HCT116 (cell line): ENCODE measurements at regions not wholly inside any gene's neighbourhood (a gene's known extent, or its start where the extent isn't known, plus 50 kb on each side); places are given as distances from the start of the nearest gene placed in this dataset.

Experiments used
- ATAC-seq: fragments of 200-7000 bp; cut with Tn5 transposase; 2 replicates; pipeline ENCODE4 v1.9.1; 2020; ENCODE audit warnings: mild to moderate bottlenecking, moderate library complexity
- BruUV-seq: library from RNA; stranded (reverse); fragments of 400-500 nt; replicated peaks from 2 replicates; lab custom pipeline; 2021; lab: Mats Ljungman, UMichigan
- CTCF ChIA-PET: fragments of 300-600 bp; sonication (Branson Sonifier 250); formaldehyde crosslinking; loops from one replicate; lab custom pipeline; 2021; ENCODE audit warnings: antibody characterized with exemption; lab: Charles Lee
- POLR2A ChIA-PET: fragments of 300-600, 350-600 bp; sonication (Branson Sonifier 250); formaldehyde crosslinking; loops from one replicate; lab custom pipeline; 2021; ENCODE audit warnings: antibody characterized with exemption; lab: Charles Lee
- RAD21 ChIA-PET, 2 experiments: fragments of 300-600 bp; sonication (Branson Sonifier 250); formaldehyde crosslinking; loops; one replicate each; lab custom pipeline; 2023; ENCODE audit warnings: low total read pairs in 2 of 2; ENCODE audit not compliant: uncharacterized antibody in 2 of 2, unreplicated experiment in 2 of 2, low non-redundant PET in 1 of 2; lab: Charles Lee
- DNase-seq: peaks from one replicate; pipeline ENCODE4 v3.0.0-alpha.2; 2010; ENCODE audit warnings: low read depth, low spot score
- H2AFZ ChIP-seq: fragments of 200-600 bp; shearing (Covaris generic), sonication (generic); 2 replicates; pipeline ENCODE4 v1.6.1; 2017; ENCODE audit warnings: low read depth, mixed run types, mixed read lengths, antibody characterized with exemption, low read length; ENCODE audit not compliant: poor library complexity, severe bottlenecking
- H3K27ac ChIP-seq: 2 replicates; pipeline ENCODE4 v1.5.1; 2012; ENCODE audit warnings: low read depth, low read length
- H3K27me3 ChIP-seq: fragments of 200-600 bp; sonication (generic); 2 replicates; pipeline ENCODE4 v1.6.1; 2016; ENCODE audit warnings: mixed run types, low read length, mixed read lengths; ENCODE audit not compliant: insufficient read depth
- H3K36me3 ChIP-seq, 2 experiments: fragments of 200-500 bp in 1 of 2; fragments of 200-600 bp in 1 of 2; sonication (Bioruptor generic) in 1 of 2; sonication (generic) in 1 of 2; 2 replicates each; pipeline versions ENCODE4 v1.5.1 to v1.6.1; 2014 to 2016; ENCODE audit warnings: low read length in 2 of 2, inconsistent platforms in 1 of 2, mixed read lengths in 1 of 2, mixed run types in 1 of 2; ENCODE audit not compliant: insufficient read depth in 2 of 2, control insufficient read depth in 1 of 2
- H3K4me1 ChIP-seq, 2 experiments: fragments of 200-600 bp in 1 of 2; sonication (generic) in 1 of 2; 2 replicates each; pipeline versions ENCODE4 v1.5.1 to v1.6.1; 2012 to 2017; ENCODE audit warnings: low read length in 2 of 2, inconsistent platforms in 1 of 2, mild to moderate bottlenecking in 1 of 2, mixed read lengths in 1 of 2, mixed run types in 1 of 2, moderate library complexity in 1 of 2; ENCODE audit not compliant: insufficient read depth in 2 of 2, control insufficient read depth in 1 of 2
- H3K4me2 ChIP-seq: fragments of 200-600 bp; sonication (generic); 2 replicates; pipeline ENCODE4 v1.6.1; 2017; ENCODE audit warnings: mixed run types, low read length, mixed read lengths
- H3K4me3 ChIP-seq, 2 experiments: fragments of 200-600 bp in 1 of 2; sonication (generic) in 1 of 2; replicated peaks in 1 of 2; 2 replicates each; pipeline ENCODE4 v1.5.1; 2011 to 2016; ENCODE audit warnings: low read length in 2 of 2, control low read depth in 1 of 2, low read depth in 1 of 2, mild to moderate bottlenecking in 1 of 2, mixed read lengths in 1 of 2, mixed run types in 1 of 2
- H3K79me2 ChIP-seq: fragments of 200-600 bp; sonication (generic); 2 replicates; pipeline ENCODE4 v1.6.1; 2017; ENCODE audit warnings: mild to moderate bottlenecking, mixed run types, low read length, moderate library complexity, mixed read lengths; ENCODE audit not compliant: insufficient read depth
- H3K9ac ChIP-seq: fragments of 200-600 bp; sonication (generic); 2 replicates; pipeline ENCODE4 v1.6.1; 2016; ENCODE audit warnings: low read length, mixed read lengths
- H3K9me2 ChIP-seq: fragments of 200-600 bp; sonication (generic), shearing (Covaris generic); 2 replicates; pipeline ENCODE4 v1.6.1; 2017; ENCODE audit warnings: mixed run types, mild to moderate bottlenecking, moderate library complexity; ENCODE audit not compliant: insufficient read depth
- H3K9me3 ChIP-seq, 2 experiments: fragments of 200-500 bp in 1 of 2; fragments of 200-600 bp in 1 of 2; sonication (Bioruptor generic) in 1 of 2; sonication (generic) in 1 of 2; 2 replicates each; pipeline ENCODE4 v1.6.1; 2014 to 2017; ENCODE audit warnings: low read length in 2 of 2, mixed read lengths in 2 of 2, inconsistent platforms in 1 of 2, low read depth in 1 of 2, mild to moderate bottlenecking in 1 of 2, mixed run types in 1 of 2, moderate library complexity in 1 of 2; ENCODE audit not compliant: control insufficient read depth in 1 of 2, insufficient read depth in 1 of 2
- H4K20me1 ChIP-seq: fragments of 200-600 bp; sonication (generic), shearing (Covaris generic); 2 replicates; pipeline ENCODE4 v1.6.1; 2017; ENCODE audit warnings: mixed run types, mild to moderate bottlenecking, moderate library complexity; ENCODE audit not compliant: insufficient read depth
- EGR1 ChIP-seq: IDR thresholded peaks from 2 replicates; pipeline ENCODE4 v1.6.1; 2012; ENCODE audit warnings: low read depth
- ELF1 ChIP-seq: IDR thresholded peaks from 2 replicates; pipeline ENCODE4 v1.6.1; 2012; ENCODE audit warnings: low read depth, borderline replicate concordance
- EZH2 ChIP-seq: fragments of 200-600 bp; sonication (generic); IDR thresholded peaks from 2 replicates; pipeline ENCODE4 v1.6.1; 2017; ENCODE audit warnings: antibody characterized with exemption, mixed run types
- EZH2phosphoT487 ChIP-seq: fragments of 200-600 bp; IDR thresholded peaks from 2 replicates; pipeline ENCODE4 v1.6.1; 2018; ENCODE audit warnings: antibody characterized with exemption, borderline replicate concordance
- FOSL1 ChIP-seq: IDR thresholded peaks from 2 replicates; pipeline ENCODE4 v1.6.1; 2012; ENCODE audit warnings: low read depth
- JUND ChIP-seq: IDR thresholded peaks from 2 replicates; pipeline ENCODE4 v1.6.1; 2012
- POLR2A ChIP-seq: IDR thresholded peaks from 2 replicates; pipeline ENCODE4 v1.7.0; 2011; ENCODE audit warnings: borderline replicate concordance; ENCODE audit not compliant: insufficient read depth, insufficient read length; ENCODE audit errors: extremely low read depth
- SIN3A ChIP-seq: IDR thresholded peaks from 2 replicates; pipeline ENCODE4 v1.6.1; 2012; ENCODE audit warnings: low read depth
- SP1 ChIP-seq: IDR thresholded peaks from 2 replicates; pipeline ENCODE4 v1.6.1; 2012; ENCODE audit warnings: low read depth
- SRF ChIP-seq: IDR thresholded peaks from 2 replicates; pipeline ENCODE4 v1.6.1; 2012; ENCODE audit warnings: low read depth
- TCF7L2 ChIP-seq: IDR thresholded peaks from 2 replicates; pipeline ENCODE4 v1.7.0; 2011; ENCODE audit warnings: borderline replicate concordance, inconsistent platforms; ENCODE audit not compliant: insufficient read depth, insufficient read length; ENCODE audit errors: extremely low read depth
- YY1 ChIP-seq: IDR thresholded peaks from 2 replicates; pipeline ENCODE4 v1.6.1; 2011; ENCODE audit warnings: low read length, low read depth, moderate library complexity, mild to moderate bottlenecking; ENCODE audit not compliant: insufficient replicate concordance; ENCODE audit errors: extremely low read depth
- ZFX ChIP-seq: fragments of 450-650 bp; IDR thresholded peaks from 2 replicates; pipeline ENCODE4 v1.6.1; 2017
- intact Hi-C: fragments of 100-400 bp; cut with micrococcal nuclease; formaldehyde crosslinking; loops from 2 replicates; pipeline ENCODE4 v1.10.0; 2022
- TF ChIP-seq, protein P1 (sequence below), 3 experiments: fragments of 200-600 bp in 1 of 3; sonication (generic) in 1 of 3; IDR thresholded peaks in 2 of 3; conservative IDR thresholded peaks in 1 of 3; 2 replicates each; pipeline ENCODE4 v1.5.1; 2012 to 2017; ENCODE audit warnings: low read depth in 2 of 3, low read length in 2 of 3, antibody characterized with exemption in 1 of 3, borderline replicate concordance in 1 of 3, control low read depth in 1 of 3, mild to moderate bottlenecking in 1 of 3, mixed read lengths in 1 of 3, mixed run types in 1 of 3, moderate library complexity in 1 of 3; ENCODE audit not compliant: insufficient read depth in 1 of 3
- TF ChIP-seq, protein P2 (sequence below): IDR thresholded peaks from 2 replicates; pipeline ENCODE4 v1.6.1; 2012; ENCODE audit warnings: low read depth
- TF ChIP-seq, protein P3 (sequence below): IDR thresholded peaks from 2 replicates; pipeline ENCODE4 v1.6.1; 2011; ENCODE audit warnings: mild to moderate bottlenecking, low read length, moderate library complexity; ENCODE audit not compliant: insufficient replicate concordance; ENCODE audit errors: extremely low read depth

DNA sequence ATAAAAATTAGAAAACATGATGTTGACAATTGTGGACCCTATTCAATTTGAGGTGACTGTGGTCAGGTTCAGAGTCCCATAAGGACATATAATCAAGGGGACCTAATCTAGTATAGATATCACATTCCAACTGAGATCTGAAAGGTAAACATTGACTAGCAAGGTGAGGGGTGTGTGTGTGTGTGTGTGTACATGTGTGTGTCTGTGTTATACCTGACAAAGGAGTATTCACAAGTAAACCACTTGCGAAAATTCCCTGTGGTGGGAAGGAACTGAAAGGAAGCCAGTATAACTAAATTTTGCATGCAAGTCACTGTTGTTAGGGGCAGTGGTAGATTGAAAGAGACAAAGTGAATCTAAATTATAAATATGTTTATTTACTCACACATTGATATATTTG, 723.7 kb downstream of the COL12A1 start:
- no peak overlapping the region for H3K9ac ChIP-seq
- no peak overlapping the region for H2AFZ ChIP-seq
- ChIA-PET CTCF (no interaction called here), POLR2A (no interaction called here), RAD21 (no interaction called here)
- intact Hi-C loops, result no loop called here
- H3K79me2 ChIP-seq, result no peaks in the 10 kb centered on the region
- no peaks in the 10 kb centered on the region for H3K4me1 ChIP-seq
- H3K9me2 ChIP-seq, result 0 out of 2 replicates have a peak, but pooled peaks cover 2% of the 10 kb centered on the region
- no peak for TF ChIP-seq FOSL1
- TF ChIP-seq, protein P1, sequence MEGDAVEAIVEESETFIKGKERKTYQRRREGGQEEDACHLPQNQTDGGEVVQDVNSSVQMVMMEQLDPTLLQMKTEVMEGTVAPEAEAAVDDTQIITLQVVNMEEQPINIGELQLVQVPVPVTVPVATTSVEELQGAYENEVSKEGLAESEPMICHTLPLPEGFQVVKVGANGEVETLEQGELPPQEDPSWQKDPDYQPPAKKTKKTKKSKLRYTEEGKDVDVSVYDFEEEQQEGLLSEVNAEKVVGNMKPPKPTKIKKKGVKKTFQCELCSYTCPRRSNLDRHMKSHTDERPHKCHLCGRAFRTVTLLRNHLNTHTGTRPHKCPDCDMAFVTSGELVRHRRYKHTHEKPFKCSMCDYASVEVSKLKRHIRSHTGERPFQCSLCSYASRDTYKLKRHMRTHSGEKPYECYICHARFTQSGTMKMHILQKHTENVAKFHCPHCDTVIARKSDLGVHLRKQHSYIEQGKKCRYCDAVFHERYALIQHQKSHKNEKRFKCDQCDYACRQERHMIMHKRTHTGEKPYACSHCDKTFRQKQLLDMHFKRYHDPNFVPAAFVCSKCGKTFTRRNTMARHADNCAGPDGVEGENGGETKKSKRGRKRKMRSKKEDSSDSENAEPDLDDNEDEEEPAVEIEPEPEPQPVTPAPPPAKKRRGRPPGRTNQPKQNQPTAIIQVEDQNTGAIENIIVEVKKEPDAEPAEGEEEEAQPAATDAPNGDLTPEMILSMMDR (IDR thresholded peaks at IDR 0.05 in 2 of 3, conservative IDR thresholded peaks at IDR 0.05 in 1 of 3; ENCODE audit: borderline replicate concordance in 1 of 3, insufficient read depth in 1 of 3, low read depth in 2 of 3, low read length in 2 of 3), result no peak
- TF ChIP-seq EZH2, result no peak
- TF ChIP-seq ZFX, result no peak
- TF ChIP-seq, protein P2, sequence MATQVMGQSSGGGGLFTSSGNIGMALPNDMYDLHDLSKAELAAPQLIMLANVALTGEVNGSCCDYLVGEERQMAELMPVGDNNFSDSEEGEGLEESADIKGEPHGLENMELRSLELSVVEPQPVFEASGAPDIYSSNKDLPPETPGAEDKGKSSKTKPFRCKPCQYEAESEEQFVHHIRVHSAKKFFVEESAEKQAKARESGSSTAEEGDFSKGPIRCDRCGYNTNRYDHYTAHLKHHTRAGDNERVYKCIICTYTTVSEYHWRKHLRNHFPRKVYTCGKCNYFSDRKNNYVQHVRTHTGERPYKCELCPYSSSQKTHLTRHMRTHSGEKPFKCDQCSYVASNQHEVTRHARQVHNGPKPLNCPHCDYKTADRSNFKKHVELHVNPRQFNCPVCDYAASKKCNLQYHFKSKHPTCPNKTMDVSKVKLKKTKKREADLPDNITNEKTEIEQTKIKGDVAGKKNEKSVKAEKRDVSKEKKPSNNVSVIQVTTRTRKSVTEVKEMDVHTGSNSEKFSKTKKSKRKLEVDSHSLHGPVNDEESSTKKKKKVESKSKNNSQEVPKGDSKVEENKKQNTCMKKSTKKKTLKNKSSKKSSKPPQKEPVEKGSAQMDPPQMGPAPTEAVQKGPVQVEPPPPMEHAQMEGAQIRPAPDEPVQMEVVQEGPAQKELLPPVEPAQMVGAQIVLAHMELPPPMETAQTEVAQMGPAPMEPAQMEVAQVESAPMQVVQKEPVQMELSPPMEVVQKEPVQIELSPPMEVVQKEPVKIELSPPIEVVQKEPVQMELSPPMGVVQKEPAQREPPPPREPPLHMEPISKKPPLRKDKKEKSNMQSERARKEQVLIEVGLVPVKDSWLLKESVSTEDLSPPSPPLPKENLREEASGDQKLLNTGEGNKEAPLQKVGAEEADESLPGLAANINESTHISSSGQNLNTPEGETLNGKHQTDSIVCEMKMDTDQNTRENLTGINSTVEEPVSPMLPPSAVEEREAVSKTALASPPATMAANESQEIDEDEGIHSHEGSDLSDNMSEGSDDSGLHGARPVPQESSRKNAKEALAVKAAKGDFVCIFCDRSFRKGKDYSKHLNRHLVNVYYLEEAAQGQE, result no peak
- TF ChIP-seq JUND, result no peak
- no peak for TF ChIP-seq EGR1
- TF ChIP-seq TCF7L2, result no peak
- TF ChIP-seq ELF1, result no peak
- TF ChIP-seq POLR2A, result no peak
- TF ChIP-seq YY1, result no peak
- no peak for TF ChIP-seq SIN3A
- TF ChIP-seq, protein P3, sequence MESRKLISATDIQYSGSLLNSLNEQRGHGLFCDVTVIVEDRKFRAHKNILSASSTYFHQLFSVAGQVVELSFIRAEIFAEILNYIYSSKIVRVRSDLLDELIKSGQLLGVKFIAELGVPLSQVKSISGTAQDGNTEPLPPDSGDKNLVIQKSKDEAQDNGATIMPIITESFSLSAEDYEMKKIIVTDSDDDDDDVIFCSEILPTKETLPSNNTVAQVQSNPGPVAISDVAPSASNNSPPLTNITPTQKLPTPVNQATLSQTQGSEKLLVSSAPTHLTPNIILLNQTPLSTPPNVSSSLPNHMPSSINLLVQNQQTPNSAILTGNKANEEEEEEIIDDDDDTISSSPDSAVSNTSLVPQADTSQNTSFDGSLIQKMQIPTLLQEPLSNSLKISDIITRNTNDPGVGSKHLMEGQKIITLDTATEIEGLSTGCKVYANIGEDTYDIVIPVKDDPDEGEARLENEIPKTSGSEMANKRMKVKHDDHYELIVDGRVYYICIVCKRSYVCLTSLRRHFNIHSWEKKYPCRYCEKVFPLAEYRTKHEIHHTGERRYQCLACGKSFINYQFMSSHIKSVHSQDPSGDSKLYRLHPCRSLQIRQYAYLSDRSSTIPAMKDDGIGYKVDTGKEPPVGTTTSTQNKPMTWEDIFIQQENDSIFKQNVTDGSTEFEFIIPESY, result no peak
- TF ChIP-seq EZH2phosphoT487, result no peak
- no peak for TF ChIP-seq SRF
- no peak for TF ChIP-seq SP1
- ATAC-seq (no peak), DNase-seq (no peak)
- H3K4me2 ChIP-seq, result no peak overlapping the region
- BruUV-seq, result no TSS peak
- no peaks in the 10 kb centered on the region for H3K27me3 ChIP-seq
- H3K27ac ChIP-seq, result no peak overlapping the region
- H3K4me3 ChIP-seq, result no peak overlapping the region
- H3K36me3 ChIP-seq, result no peaks in the 10 kb centered on the region
- no peaks in the 10 kb centered on the region for H3K9me3 ChIP-seq
- H4K20me1 ChIP-seq, result no peaks in the 10 kb centered on the region
